ENCODE measurements at regions not wholly inside any gene's neighbourhood (a gene's known extent, or its start where the extent isn't known, plus 50 kb on each side); places are given as distances from the start of the nearest gene placed in this dataset.

DNA sequence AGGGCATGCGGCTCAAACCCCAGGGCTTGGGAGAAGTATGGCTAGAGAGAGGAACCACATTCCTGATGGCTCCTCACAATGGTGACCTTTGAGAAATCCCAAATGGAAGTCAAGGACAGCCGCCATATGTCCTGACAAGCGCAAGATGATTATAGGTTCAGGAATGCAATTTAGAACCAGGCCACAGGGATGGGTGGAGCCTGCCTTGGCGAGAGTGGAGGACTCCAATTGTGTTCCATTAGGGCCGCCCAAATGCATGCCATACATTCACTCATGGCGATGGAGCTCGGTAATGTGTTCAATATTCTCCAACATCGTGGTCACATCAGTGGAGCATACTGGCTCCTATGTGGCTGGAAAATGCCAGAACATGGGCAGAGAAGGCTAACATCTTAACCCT, 662.9 kb upstream of the ID2 start:
- no peak overlapping the region for H3K4me3 ChIP-seq (ENCODE audit: low read depth, low read length)
- TF ChIP-seq, protein P1, sequence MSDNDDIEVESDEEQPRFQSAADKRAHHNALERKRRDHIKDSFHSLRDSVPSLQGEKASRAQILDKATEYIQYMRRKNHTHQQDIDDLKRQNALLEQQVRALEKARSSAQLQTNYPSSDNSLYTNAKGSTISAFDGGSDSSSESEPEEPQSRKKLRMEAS (IDR thresholded peaks at IDR 0.05; ENCODE audit: low read depth, low read length): no peak
- TF ChIP-seq, protein P2, sequence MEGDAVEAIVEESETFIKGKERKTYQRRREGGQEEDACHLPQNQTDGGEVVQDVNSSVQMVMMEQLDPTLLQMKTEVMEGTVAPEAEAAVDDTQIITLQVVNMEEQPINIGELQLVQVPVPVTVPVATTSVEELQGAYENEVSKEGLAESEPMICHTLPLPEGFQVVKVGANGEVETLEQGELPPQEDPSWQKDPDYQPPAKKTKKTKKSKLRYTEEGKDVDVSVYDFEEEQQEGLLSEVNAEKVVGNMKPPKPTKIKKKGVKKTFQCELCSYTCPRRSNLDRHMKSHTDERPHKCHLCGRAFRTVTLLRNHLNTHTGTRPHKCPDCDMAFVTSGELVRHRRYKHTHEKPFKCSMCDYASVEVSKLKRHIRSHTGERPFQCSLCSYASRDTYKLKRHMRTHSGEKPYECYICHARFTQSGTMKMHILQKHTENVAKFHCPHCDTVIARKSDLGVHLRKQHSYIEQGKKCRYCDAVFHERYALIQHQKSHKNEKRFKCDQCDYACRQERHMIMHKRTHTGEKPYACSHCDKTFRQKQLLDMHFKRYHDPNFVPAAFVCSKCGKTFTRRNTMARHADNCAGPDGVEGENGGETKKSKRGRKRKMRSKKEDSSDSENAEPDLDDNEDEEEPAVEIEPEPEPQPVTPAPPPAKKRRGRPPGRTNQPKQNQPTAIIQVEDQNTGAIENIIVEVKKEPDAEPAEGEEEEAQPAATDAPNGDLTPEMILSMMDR (IDR thresholded peaks at IDR 0.05; ENCODE audit: low read depth, low read length): no peak
- TF ChIP-seq MYC (IDR thresholded peaks at IDR 0.05; ENCODE audit: low read depth, low read length) (no peak), POLR2A (IDR thresholded peaks at IDR 0.05; ENCODE audit: extremely low read depth, insufficient read length) (no peak)

DNA sequence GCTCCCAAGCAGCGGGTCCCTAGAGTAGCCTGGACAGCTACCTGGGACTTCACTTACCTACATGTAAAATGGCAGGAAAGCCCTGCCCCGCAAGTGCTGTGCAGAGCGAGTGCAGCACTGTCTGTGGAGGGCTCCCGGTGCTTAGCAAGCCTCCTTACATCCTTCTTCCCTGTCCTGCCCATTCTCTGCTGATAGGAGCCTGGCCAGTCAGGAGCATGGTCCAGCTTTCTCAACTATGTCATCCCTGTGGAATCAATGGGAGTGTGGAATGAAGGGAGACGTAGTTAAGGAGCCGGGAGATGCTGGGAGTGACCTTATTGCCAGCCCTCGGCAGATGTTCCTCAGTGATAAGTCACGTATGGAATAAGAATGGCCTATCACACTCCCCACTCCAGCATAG, 661.9 kb upstream of the ID2 start:
- no peak overlapping the region for H3K4me3 ChIP-seq (ENCODE audit: low read depth, low read length)
- DNase-seq (ENCODE audit: low read depth): no peak
- TF ChIP-seq, protein P2 (IDR thresholded peaks at IDR 0.05; ENCODE audit: low read depth, low read length): no peak
- TF ChIP-seq POLR2A (IDR thresholded peaks at IDR 0.05; ENCODE audit: extremely low read depth, insufficient read length): no peak

More for the DNA sequence above, 662.9 kb upstream of the ID2 start:
- no peak for DNase-seq (ENCODE audit: low read depth)

DNA sequence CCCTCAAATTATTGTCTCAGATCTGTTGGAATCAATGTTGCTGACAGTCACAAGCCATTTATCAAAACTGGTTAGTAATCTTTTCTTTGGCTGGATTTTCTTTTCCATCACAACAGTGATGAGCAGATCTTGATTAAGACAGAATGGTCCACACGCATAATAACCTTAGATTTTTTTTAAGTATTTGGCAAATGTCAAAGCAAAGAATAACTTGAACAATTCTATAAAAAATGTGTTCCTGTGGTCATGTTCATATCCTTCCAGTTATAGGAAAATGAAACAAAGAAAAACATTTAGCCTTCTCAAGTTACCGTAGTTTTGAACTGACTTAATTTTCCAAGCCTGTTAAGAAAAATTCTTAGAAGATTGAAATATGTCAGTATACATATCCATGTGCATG, 659.9 kb upstream of the ID2 start:
- H3K4me3 ChIP-seq (ENCODE audit: low read depth, low read length): no peak overlapping the region
- no peak for DNase-seq (ENCODE audit: low read depth)
- TF ChIP-seq, protein P2 (IDR thresholded peaks at IDR 0.05; ENCODE audit: low read depth, low read length): no peak
- TF ChIP-seq MYC (IDR thresholded peaks at IDR 0.05; ENCODE audit: low read depth, low read length): no peak
- TF ChIP-seq, protein P1 (IDR thresholded peaks at IDR 0.05; ENCODE audit: low read depth, low read length): no peak
- no peak for TF ChIP-seq POLR2A (IDR thresholded peaks at IDR 0.05; ENCODE audit: extremely low read depth, insufficient read length)

DNA sequence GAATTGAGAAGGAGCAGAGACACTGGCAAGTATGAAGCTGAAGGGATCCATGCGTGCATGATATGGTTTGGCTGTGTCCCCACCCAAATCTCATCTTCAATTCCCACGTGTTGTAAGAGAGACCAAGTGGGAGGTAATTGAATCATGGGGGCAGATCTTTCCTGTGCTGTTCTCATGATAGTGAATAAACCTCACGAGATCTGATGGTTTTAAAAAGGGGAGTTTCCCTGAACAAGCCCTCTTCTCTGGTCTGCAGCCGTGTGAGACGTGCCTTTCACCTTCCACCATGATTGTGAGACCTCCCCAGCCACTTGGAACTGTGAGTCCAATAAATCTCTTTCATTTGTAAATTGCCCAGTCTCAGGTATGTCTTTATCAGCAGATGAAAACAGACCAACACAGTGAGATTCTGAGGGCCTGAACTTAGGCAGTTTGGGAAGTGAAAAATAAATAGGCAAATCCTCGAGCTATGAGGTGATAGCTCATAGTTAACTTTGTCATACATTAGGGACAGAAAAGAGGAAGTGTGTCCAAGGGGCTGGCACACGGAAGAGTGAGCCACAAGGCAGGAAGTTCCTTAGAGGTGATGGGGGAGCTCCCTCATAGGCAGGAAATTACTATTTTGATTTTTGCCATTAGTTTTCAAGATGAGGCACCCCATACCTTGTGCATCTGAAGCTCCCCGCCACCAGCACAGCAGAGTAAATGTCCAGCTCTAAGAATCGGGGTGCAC, 658.8 kb upstream of the ID2 start:
- peak; percentile 80 for DNase-seq (ENCODE audit: low read depth)
- H3K4me3 ChIP-seq (ENCODE audit: low read depth, low read length): no peak overlapping the region
- TF ChIP-seq, protein P1 (IDR thresholded peaks at IDR 0.05; ENCODE audit: low read depth, low read length): peak; percentile 33; the same call in 1 of the 2 replicates
- TF ChIP-seq MYC (IDR thresholded peaks at IDR 0.05; ENCODE audit: low read depth, low read length) (no peak), POLR2A (IDR thresholded peaks at IDR 0.05; ENCODE audit: extremely low read depth, insufficient read length) (no peak)
- TF ChIP-seq, protein P2 (IDR thresholded peaks at IDR 0.05; ENCODE audit: low read depth, low read length): no peak

DNA sequence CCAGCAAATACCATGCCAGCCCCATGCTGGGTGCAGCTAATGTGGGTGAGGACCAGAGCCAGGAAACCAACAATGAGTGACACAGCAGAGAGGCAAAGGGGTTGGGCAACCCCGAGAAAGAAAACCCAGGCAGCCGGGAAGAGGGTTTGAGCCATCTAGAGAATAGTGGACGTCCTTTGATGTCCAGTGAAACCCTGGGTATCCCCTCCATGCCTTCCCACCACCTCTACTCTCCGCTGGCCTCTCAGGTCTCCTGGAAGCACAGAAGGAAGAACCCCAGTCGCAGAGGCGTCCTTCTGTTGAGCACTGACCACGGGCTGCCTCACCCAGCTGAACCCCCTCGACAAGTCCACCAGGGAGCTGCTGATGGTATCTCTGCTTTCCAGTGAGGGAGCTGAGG, 657.4 kb upstream of the ID2 start:
- no peak for DNase-seq (ENCODE audit: low read depth)

More for the DNA sequence above, 657.4 kb upstream of the ID2 start:
- H3K4me3 ChIP-seq (ENCODE audit: low read depth, low read length): no peak overlapping the region
- TF ChIP-seq, protein P2 (IDR thresholded peaks at IDR 0.05; ENCODE audit: low read depth, low read length): no peak
- TF ChIP-seq, protein P1 (IDR thresholded peaks at IDR 0.05; ENCODE audit: low read depth, low read length): no peak
- TF ChIP-seq MYC (IDR thresholded peaks at IDR 0.05; ENCODE audit: low read depth, low read length): no peak
- no peak for TF ChIP-seq POLR2A (IDR thresholded peaks at IDR 0.05; ENCODE audit: extremely low read depth, insufficient read length)

All from NB4 (cell line).